Stimulated activated CD4-positive, alpha-beta T cell treated with anti-CD3 and anti-CD28 coated beads, Interleukin-2, amount 100 ng/mL, for 48 hours (primary cell): ENCODE measurements at regions not wholly inside any gene's neighbourhood (a gene's known extent, or its start where the extent isn't known, plus 50 kb on each side); places are given as distances from the start of the nearest gene placed in this dataset.

Source experiments
- DNase-seq, 2 donors: peaks; one replicate each; pipeline ENCODE4 v3.0.0-alpha.2; 2020

- DNase-seq: no peak
These were observed 216.1 kb downstream of the FOXA2 start for GRCh38 chr20:22368235-22368634.

GRCh38 chr20:22366631-22367030 is 217.7 kb downstream of the FOXA2 start:
- no peak for DNase-seq

- no peak for DNase-seq
These were observed 229.7 kb downstream of the FOXA2 start for GRCh38 chr20:22354647-22355046.

- DNase-seq: no peak
These were observed 230.8 kb downstream of the FOXA2 start for GRCh38 chr20:22353586-22353985.

- no peak for DNase-seq
These were observed 232.4 kb downstream of the FOXA2 start for GRCh38 chr20:22352019-22352418.

- DNase-seq: no peak
These were observed 233.7 kb downstream of the FOXA2 start for GRCh38 chr20:22350624-22351023.

- DNase-seq: no peak
These were observed 236.4 kb downstream of the FOXA2 start for GRCh38 chr20:22348010-22348409.

- no peak for DNase-seq
These were observed 237.7 kb downstream of the FOXA2 start for GRCh38 chr20:22346716-22347115.

- DNase-seq: no peak
These were observed 240.8 kb downstream of the FOXA2 start for GRCh38 chr20:22343612-22344011.

GRCh38 chr20:22342410-22342809 is 242.0 kb downstream of the FOXA2 start:
- no peak for DNase-seq

- DNase-seq: no peak
These were observed 242.9 kb downstream of the FOXA2 start for GRCh38 chr20:22341508-22341907.

- no peak for DNase-seq
These were observed 244.4 kb downstream of the FOXA2 start for GRCh38 chr20:22339946-22340345.

GRCh38 chr20:22339091-22339881 is 245.1 kb downstream of the FOXA2 start:
- DNase-seq: peak; percentile 13 to 27

- DNase-seq: no peak
These were observed 246.1 kb downstream of the FOXA2 start for GRCh38 chr20:22338140-22338708.

- DNase-seq: no peak
These were observed 249.2 kb downstream of the FOXA2 start for GRCh38 chr20:22335210-22335609.

- DNase-seq: peak; percentile 5 to 37
These were observed 250.4 kb downstream of the FOXA2 start for GRCh38 chr20:22333885-22334545.

GRCh38 chr20:22324505-22324904 is 259.9 kb downstream of the FOXA2 start:
- no peak for DNase-seq

- no peak for DNase-seq
These were observed 261.9 kb downstream of the FOXA2 start for GRCh38 chr20:22322513-22322912.

GRCh38 chr20:22321191-22321590 is 263.2 kb downstream of the FOXA2 start:
- no peak for DNase-seq

- no peak for DNase-seq
These were observed 264.0 kb downstream of the FOXA2 start for GRCh38 chr20:22320245-22320915.

- no peak for DNase-seq
These were observed 268.6 kb downstream of the FOXA2 start for GRCh38 chr20:22315771-22316170.

- no peak for DNase-seq
These were observed 269.3 kb downstream of the FOXA2 start for GRCh38 chr20:22315073-22315472.

- no peak for DNase-seq
These were observed 271.5 kb downstream of the FOXA2 start for GRCh38 chr20:22312744-22313346.
